Mesenchymal stem cell (in vitro differentiated cells and primary cell): ENCODE measurements at regions not wholly inside any gene's neighbourhood (a gene's known extent, or its start where the extent isn't known, plus 50 kb on each side); places are given as distances from the start of the nearest gene placed in this dataset.

ENCODE experiments used
- DNase-seq: peaks from one replicate; pipeline ENCODE4 v3.0.0-alpha.2; 2013
- H2AFZ ChIP-seq: one replicate; pipeline ENCODE4 v1.6.1; 2013; ENCODE audit warnings: low read depth, mild to moderate bottlenecking, control low read depth, inconsistent platforms, low read length, moderate library complexity
- H2AK5ac ChIP-seq: 2 replicates; pipeline ENCODE4 v1.6.1; 2013; ENCODE audit warnings: low read length, moderate library complexity, mild to moderate bottlenecking, inconsistent platforms; ENCODE audit not compliant: severe bottlenecking
- H2BK120ac ChIP-seq: one replicate; pipeline ENCODE4 v1.6.1; 2013; ENCODE audit warnings: low read depth, mild to moderate bottlenecking, inconsistent platforms, low read length, moderate library complexity
- H2BK12ac ChIP-seq, 2 experiments: one replicate each; pipeline ENCODE4 v1.6.1; 2013; ENCODE audit warnings: inconsistent platforms in 2 of 2, low read length in 2 of 2, mild to moderate bottlenecking in 2 of 2, moderate library complexity in 2 of 2, control low read depth in 1 of 2
- H2BK15ac ChIP-seq: one replicate; pipeline ENCODE4 v1.6.1; 2013; ENCODE audit warnings: mild to moderate bottlenecking, low read depth, inconsistent platforms; ENCODE audit not compliant: poor library complexity, severe bottlenecking
- H2BK5ac ChIP-seq: 2 replicates; pipeline ENCODE4 v1.6.1; 2013; ENCODE audit warnings: low read depth, mild to moderate bottlenecking, low read length, control low read depth, inconsistent platforms; ENCODE audit not compliant: poor library complexity, severe bottlenecking
- H3K14ac ChIP-seq, 2 experiments: one replicate each; pipeline ENCODE4 v1.6.1; 2013; ENCODE audit warnings: inconsistent platforms in 2 of 2, low read length in 2 of 2, control low read depth in 1 of 2, mild to moderate bottlenecking in 1 of 2, moderate library complexity in 1 of 2
- H3K18ac ChIP-seq, 2 experiments: one replicate each; pipeline ENCODE4 v1.6.1; 2013; ENCODE audit warnings: inconsistent platforms in 2 of 2, low read length in 2 of 2, control low read depth in 1 of 2, low read depth in 1 of 2, mild to moderate bottlenecking in 1 of 2
- H3K23ac ChIP-seq, 2 experiments: one replicate each; pipeline ENCODE4 v1.6.1; 2013; ENCODE audit warnings: inconsistent platforms in 2 of 2, low read length in 2 of 2, mild to moderate bottlenecking in 2 of 2, moderate library complexity in 2 of 2, control low read depth in 1 of 2
- H3K27ac ChIP-seq: 2 replicates; pipeline ENCODE4 v1.5.1; 2013; ENCODE audit warnings: mild to moderate bottlenecking, moderate library complexity, low read length, control low read depth, inconsistent platforms; ENCODE audit not compliant: poor library complexity, severe bottlenecking
- H3K27me3 ChIP-seq, 2 experiments: 2 replicates each; pipeline versions ENCODE4 v1.6.1 to v1.7.0; 2013; ENCODE audit warnings: low read length in 2 of 2, mild to moderate bottlenecking in 2 of 2, moderate library complexity in 2 of 2, control low read depth in 1 of 2, inconsistent platforms in 1 of 2; ENCODE audit not compliant: control insufficient read depth in 1 of 2, insufficient read depth in 1 of 2
- H3K36me3 ChIP-seq, 2 experiments: 2 replicates each; pipeline versions ENCODE4 v1.6.1 to v1.7.0; 2013; ENCODE audit warnings: low read length in 2 of 2, control low read depth in 1 of 2, inconsistent platforms in 1 of 2, low read depth in 1 of 2, mild to moderate bottlenecking in 1 of 2; ENCODE audit not compliant: insufficient read depth in 2 of 2, control insufficient read depth in 1 of 2
- H3K4ac ChIP-seq, 2 experiments: one replicate each; pipeline ENCODE4 v1.6.1; 2013; ENCODE audit warnings: inconsistent platforms in 2 of 2, low read length in 2 of 2, mild to moderate bottlenecking in 2 of 2, moderate library complexity in 2 of 2, control low read depth in 1 of 2, low read depth in 1 of 2
- H3K4me1 ChIP-seq: 2 replicates; pipeline ENCODE4 v1.6.1; 2013; ENCODE audit warnings: low read depth, low read length, control low read depth; ENCODE audit not compliant: control insufficient read depth, insufficient read depth
- H3K4me2 ChIP-seq: 2 replicates; pipeline ENCODE4 v1.6.1; 2013; ENCODE audit warnings: low read length, mild to moderate bottlenecking, inconsistent platforms; ENCODE audit not compliant: poor library complexity, severe bottlenecking
- H3K4me3 ChIP-seq, 2 experiments: 2 replicates each; pipeline versions ENCODE4 v1.5.1 to v1.7.0; 2013; ENCODE audit warnings: low read length in 2 of 2, mild to moderate bottlenecking in 2 of 2, control low read depth in 1 of 2, low read depth in 1 of 2; ENCODE audit not compliant: insufficient read depth in 1 of 2
- H3K79me1 ChIP-seq: replicated peaks from 2 replicates; pipeline ENCODE4 v1.6.1; 2013; ENCODE audit warnings: mild to moderate bottlenecking, control low read depth, low read length, inconsistent platforms; ENCODE audit not compliant: poor library complexity, severe bottlenecking
- H3K9ac ChIP-seq: 2 replicates; pipeline ENCODE4 v1.7.0; 2013; ENCODE audit warnings: mild to moderate bottlenecking, low read length, moderate library complexity
- H3K9me3 ChIP-seq: 2 replicates; pipeline ENCODE4 v1.7.0; 2013; ENCODE audit warnings: mild to moderate bottlenecking, low read length; ENCODE audit not compliant: control insufficient read depth
- H4K8ac ChIP-seq: one replicate; pipeline ENCODE4 v1.6.1; 2013; ENCODE audit warnings: inconsistent platforms, mild to moderate bottlenecking, low read length, moderate library complexity
- H4K91ac ChIP-seq: one replicate; pipeline ENCODE4 v1.6.1; 2013; ENCODE audit warnings: mild to moderate bottlenecking, low read length, inconsistent platforms
- WGBS: methylation state at CpG from one replicate; pipeline ENCODE4 v1.1.7; 2013; ENCODE audit warnings: mixed read lengths; 5-methylcytosine and 5-hydroxymethylcytosine counted together

DNA sequence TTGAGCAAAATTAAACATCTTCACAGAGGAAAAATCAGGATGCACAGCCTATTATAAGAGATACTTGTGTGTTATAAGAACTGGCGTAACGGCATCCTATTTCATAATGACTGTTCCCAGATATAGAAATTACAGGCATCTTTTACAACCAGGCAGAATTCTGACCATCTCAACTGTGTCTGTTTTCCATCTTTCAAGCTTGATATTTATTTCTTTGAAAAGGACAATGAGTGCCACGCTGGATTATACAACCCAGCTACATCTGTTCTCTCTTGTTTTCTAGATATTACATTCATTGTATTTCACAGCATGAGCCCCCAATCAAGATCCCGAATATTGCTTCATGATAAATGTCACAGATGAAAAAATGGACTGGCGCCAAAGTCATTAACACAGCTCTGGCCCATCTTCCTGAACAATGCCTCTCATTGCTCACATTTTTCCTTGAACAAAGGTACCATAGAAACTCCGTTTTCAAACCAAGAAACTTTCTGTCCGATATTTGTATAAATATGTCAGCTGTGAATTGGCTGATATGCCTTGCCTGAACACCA, 420.6 kb downstream of the TBL1XR1 start:
- Histone ChIP-seq H3K9me3 (no peaks in the 10 kb centered on the region), H3K4ac (no peak overlapping the region), H3K18ac (no peak overlapping the region), H3K4me3 (no peak overlapping the region), H3K14ac (no peak overlapping the region), H3K4me1 (no peaks in the 10 kb centered on the region), H3K79me1 (no peaks in the 10 kb centered on the region), H2BK12ac (no peak overlapping the region), H3K23ac (no peak overlapping the region), H4K8ac (no peak overlapping the region), H3K36me3 (no peaks in the 10 kb centered on the region), H3K27ac (no peak overlapping the region), H2AFZ (no peak overlapping the region), H2AK5ac (no peak overlapping the region), H2BK5ac (no peak overlapping the region), H3K27me3 (no peaks in the 10 kb centered on the region), H3K4me2 (no peak overlapping the region), H4K91ac (no peak overlapping the region), H2BK15ac (no peak overlapping the region), H3K9ac (no peak overlapping the region), H2BK120ac (no peak overlapping the region)
- 84% methylated on average over 7 of the region's 7 CpGs for WGBS
- DNase-seq = no peak

DNA sequence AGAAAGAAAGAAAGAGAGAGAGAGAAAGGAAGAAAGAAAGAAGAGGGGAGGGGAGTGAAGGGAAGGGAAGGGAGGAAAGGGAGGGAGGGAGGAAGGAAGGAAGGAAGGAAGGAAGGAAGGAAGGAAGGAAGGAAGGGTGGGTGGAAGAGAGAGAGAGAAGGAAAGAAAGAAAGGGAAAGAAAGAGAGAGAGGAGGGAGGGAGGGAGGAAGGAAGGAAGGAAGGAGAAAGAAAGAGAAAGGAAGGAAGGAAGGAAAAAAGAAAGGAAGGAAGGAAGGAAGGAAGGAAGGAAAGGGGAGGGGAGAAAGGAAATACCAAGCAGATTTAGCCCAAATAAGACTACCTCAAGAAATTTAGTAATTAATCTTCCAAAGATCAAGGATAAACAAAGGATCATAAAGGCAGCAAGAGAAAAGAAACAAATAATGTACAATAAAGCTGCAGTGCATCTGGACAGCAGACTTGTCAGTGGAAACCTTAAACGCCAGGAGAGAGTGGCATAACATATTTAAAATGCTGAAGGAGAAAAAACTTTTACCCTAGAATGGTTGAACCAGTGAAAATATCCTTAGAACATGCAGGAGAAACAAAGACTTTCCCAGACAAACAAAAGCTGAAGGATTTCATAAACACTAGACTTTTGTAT, 427.6 kb downstream of the TBL1XR1 start:
- H3K9me3 ChIP-seq = peaks cover 1% of the 10 kb centered on the region
- H2AK5ac ChIP-seq = no peak overlapping the region
- no peak overlapping the region for H2BK15ac ChIP-seq
- no peak overlapping the region for H2AFZ ChIP-seq
- no peak overlapping the region for H2BK120ac ChIP-seq
- H4K91ac ChIP-seq = no peak overlapping the region
- H3K23ac ChIP-seq = no peak overlapping the region
- no peak overlapping the region for H2BK12ac ChIP-seq
- no peak overlapping the region for H3K27ac ChIP-seq
- H3K36me3 ChIP-seq = no peaks in the 10 kb centered on the region
- H3K4ac ChIP-seq = no peak overlapping the region
- no peak overlapping the region for H2BK5ac ChIP-seq
- no peak overlapping the region for H3K9ac ChIP-seq
- no peak overlapping the region for H3K4me3 ChIP-seq
- H4K8ac ChIP-seq = no peak overlapping the region
- no peak overlapping the region for H3K18ac ChIP-seq
- no peaks in the 10 kb centered on the region for H3K27me3 ChIP-seq
- H3K4me1 ChIP-seq = no peaks in the 10 kb centered on the region
- no CpG with 5 or more reads among the region's 1 CpG for WGBS
- DNase-seq = no peak
- H3K79me1 ChIP-seq = no peaks in the 10 kb centered on the region
- no peak overlapping the region for H3K14ac ChIP-seq
- H3K4me2 ChIP-seq = no peak overlapping the region

DNA sequence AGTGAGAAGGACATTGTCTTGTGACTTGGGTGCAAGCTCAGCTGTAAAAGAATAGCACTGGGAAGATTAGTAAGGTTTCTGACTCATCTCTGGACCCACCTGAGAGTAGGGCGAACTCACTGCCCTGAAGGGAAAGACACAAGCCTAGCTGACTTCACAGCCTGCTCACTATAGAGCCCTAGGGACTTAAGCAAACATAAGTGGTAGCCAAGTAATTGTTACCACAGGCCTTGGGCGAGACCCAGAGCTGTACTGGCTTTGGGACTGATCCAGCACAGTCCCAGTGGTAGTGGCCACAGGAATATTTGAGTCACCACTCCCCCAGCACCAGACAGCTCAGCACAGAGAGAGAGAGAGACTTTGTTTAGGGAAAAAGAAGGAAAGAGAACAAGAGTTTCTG, 429.9 kb downstream of the TBL1XR1 start:
- no peaks in the 10 kb centered on the region for H3K4me1 ChIP-seq
- no peak overlapping the region for H2BK5ac ChIP-seq
- H3K27ac ChIP-seq = no peak overlapping the region
- no peak overlapping the region for H3K9ac ChIP-seq
- H4K91ac ChIP-seq = no peak overlapping the region
- no peak overlapping the region for H3K18ac ChIP-seq
- no peak overlapping the region for H3K14ac ChIP-seq
- no peak overlapping the region for H3K4me3 ChIP-seq
- no peak overlapping the region for H2BK15ac ChIP-seq
- DNase-seq = peak; percentile 69
- H3K4ac ChIP-seq = no peak overlapping the region
- peaks cover 7% of the 10 kb centered on the region for H3K9me3 ChIP-seq
- no peaks in the 10 kb centered on the region for H3K79me1 ChIP-seq
- H2BK12ac ChIP-seq = no peak overlapping the region
- no peak overlapping the region for H3K23ac ChIP-seq
- H2BK120ac ChIP-seq = no peak overlapping the region
- no peak overlapping the region for H2AFZ ChIP-seq
- H3K36me3 ChIP-seq = no peaks in the 10 kb centered on the region
- H3K4me2 ChIP-seq = no peak overlapping the region
- 86% methylated on average over 2 of the region's 2 CpGs for WGBS
- H2AK5ac ChIP-seq = no peak overlapping the region
- no peak overlapping the region for H4K8ac ChIP-seq
- H3K27me3 ChIP-seq = no peaks in the 10 kb centered on the region

DNA sequence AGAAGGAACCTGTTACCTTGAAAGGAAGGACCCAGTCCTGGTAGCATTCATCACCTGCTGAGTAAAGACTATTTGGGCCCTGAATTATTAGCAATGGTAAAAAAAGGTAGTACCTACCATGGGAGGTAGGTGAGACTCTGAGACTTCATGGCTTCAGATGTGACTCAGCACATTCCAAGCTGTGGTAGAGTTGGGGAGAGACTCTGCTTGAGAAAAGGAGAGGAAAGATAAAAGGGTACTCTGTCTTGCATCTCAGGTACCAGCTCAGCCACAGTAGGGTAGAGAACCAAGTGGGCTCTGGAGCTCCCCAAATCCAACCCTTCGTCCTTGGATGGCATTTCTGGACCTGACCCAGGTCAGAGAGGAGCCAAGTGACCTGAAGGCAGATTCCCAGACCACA, 430.4 kb downstream of the TBL1XR1 start:
- no peak for DNase-seq
- no peak overlapping the region for H2BK12ac ChIP-seq
- no peak overlapping the region for H3K18ac ChIP-seq
- H3K23ac ChIP-seq = no peak overlapping the region
- H3K4me2 ChIP-seq = no peak overlapping the region
- no peaks in the 10 kb centered on the region for H3K36me3 ChIP-seq
- H3K4me1 ChIP-seq = no peaks in the 10 kb centered on the region
- 59% methylated on average over 1 of the region's 1 CpG for WGBS
- no peak overlapping the region for H3K4me3 ChIP-seq
- peaks cover 7% of the 10 kb centered on the region for H3K9me3 ChIP-seq
- H3K9ac ChIP-seq = no peak overlapping the region
- no peak overlapping the region for H2BK5ac ChIP-seq
- H3K4ac ChIP-seq = no peak overlapping the region
- H2AK5ac ChIP-seq = no peak overlapping the region
- H3K14ac ChIP-seq = no peak overlapping the region
- no peak overlapping the region for H2BK120ac ChIP-seq
- no peak overlapping the region for H2AFZ ChIP-seq
- no peak overlapping the region for H3K27ac ChIP-seq
- H2BK15ac ChIP-seq = no peak overlapping the region
- no peak overlapping the region for H4K8ac ChIP-seq
- H3K79me1 ChIP-seq = no peaks in the 10 kb centered on the region
- H3K27me3 ChIP-seq = no peaks in the 10 kb centered on the region
- no peak overlapping the region for H4K91ac ChIP-seq
